ENCODE measurements at regions not wholly inside any gene's neighbourhood (a gene's known extent, or its start where the extent isn't known, plus 50 kb on each side); places are given as distances from the start of the nearest gene placed in this dataset.

DNA sequence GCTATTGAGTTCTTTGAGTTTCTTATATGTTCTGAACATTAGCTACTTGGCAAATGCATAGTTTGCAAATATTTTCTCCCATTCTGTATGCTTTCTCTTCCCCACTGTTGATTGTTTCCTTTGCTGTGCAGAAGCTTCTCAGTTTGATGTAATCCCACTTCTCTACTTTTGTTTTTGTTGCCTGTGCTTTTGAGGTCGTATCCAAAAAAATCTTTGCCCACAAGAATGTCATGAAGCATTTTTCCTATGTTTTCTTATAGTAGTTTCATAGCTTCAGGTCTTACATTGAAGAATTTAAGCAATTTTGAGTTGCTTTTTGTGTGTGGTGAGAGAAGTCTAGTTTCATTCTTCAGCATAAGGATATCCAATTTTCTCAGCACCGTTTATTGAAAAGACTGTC lies 536.7 kb upstream of the ARGLU1 start:
- H3K4me3 ChIP-seq (ENCODE audit: low read length in 2 of 2): no peak overlapping the region
- DNase-seq (ENCODE audit: low read depth in 6 of 9, low spot score in 9 of 9): no peak
- no peaks in the 10 kb centered on the region for H3K9me3 ChIP-seq (ENCODE audit: control insufficient read depth in 2 of 2, insufficient read depth in 1 of 2, low read length in 1 of 2)
- WGBS: 63% methylated on average over 2 of the region's 2 CpGs
- no peaks in the 10 kb centered on the region for H3K27me3 ChIP-seq (ENCODE audit: control insufficient read depth in 2 of 2, insufficient read depth in 1 of 2, low read length in 1 of 2)
- H3K36me3 ChIP-seq (ENCODE audit: control insufficient read depth in 2 of 2, insufficient read depth in 2 of 2, low read length in 1 of 2): no peaks in the 10 kb centered on the region
- H3K27ac ChIP-seq (ENCODE audit: low read depth in 1 of 2, low read length in 1 of 2): no peak overlapping the region
- no peaks in the 10 kb centered on the region for H3K4me1 ChIP-seq (ENCODE audit: control insufficient read depth in 2 of 2, insufficient read depth in 2 of 2, low read length in 2 of 2)

DNA sequence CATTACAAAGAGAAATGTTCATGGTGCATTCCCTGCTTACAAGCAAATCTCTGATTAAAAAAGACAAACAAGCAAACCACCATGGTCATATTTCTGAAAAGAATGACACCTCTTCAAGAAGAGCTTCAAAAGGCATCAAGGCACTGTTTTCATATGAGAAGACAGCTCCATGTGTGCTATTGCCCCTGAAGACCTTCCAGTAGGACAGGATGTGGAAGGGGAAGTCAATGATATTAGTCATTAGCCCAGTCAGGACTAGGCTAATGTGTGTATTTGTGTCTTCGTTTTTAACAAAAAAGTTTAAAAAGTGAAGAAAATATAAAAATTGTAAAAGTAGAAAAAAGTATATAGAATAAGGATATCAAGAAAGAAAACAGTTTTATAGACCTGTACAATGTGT lies 534.7 kb upstream of the ARGLU1 start:
- no peak for DNase-seq (ENCODE audit: low read depth in 6 of 9, low spot score in 9 of 9)
- Histone ChIP-seq H3K9me3 (ENCODE audit: control insufficient read depth in 2 of 2, insufficient read depth in 1 of 2, low read length in 1 of 2) (no peaks in the 10 kb centered on the region), H3K4me3 (ENCODE audit: low read length in 2 of 2) (no peak overlapping the region), H3K27me3 (ENCODE audit: control insufficient read depth in 2 of 2, insufficient read depth in 1 of 2, low read length in 1 of 2) (no peaks in the 10 kb centered on the region), H3K27ac (ENCODE audit: low read depth in 1 of 2, low read length in 1 of 2) (no peak overlapping the region), H3K36me3 (ENCODE audit: control insufficient read depth in 2 of 2, insufficient read depth in 2 of 2, low read length in 1 of 2) (no peaks in the 10 kb centered on the region), H3K4me1 (ENCODE audit: control insufficient read depth in 2 of 2, insufficient read depth in 2 of 2, low read length in 2 of 2) (no peaks in the 10 kb centered on the region)
- 86% methylated on average over 1 of the region's 1 CpG for WGBS

DNA sequence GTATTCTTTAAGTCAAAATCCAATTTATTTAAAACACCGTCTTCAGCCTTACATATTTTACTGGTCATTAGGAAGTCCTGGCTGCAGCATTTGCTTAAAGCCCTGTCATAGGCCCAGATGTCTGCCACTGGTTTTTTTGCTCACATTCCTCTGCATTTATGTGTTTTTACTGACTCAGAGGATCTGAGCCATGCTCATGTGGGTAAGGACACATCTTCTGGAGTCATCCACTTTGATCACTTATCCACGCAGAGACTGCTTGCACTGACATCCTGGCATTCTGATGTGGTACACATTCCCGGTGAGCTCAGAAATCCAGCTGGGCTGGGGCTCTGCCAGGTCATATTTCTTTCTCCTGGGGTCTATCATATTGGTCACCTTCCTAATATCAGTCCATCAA lies 531.7 kb upstream of the ARGLU1 start:
- DNase-seq (ENCODE audit: low read depth in 6 of 9, low spot score in 9 of 9): no peak
- H3K4me1 ChIP-seq (ENCODE audit: control insufficient read depth in 2 of 2, insufficient read depth in 2 of 2, low read length in 2 of 2): no peaks in the 10 kb centered on the region
- no peak overlapping the region for H3K4me3 ChIP-seq (ENCODE audit: low read length in 2 of 2)
- no peaks in the 10 kb centered on the region for H3K9me3 ChIP-seq (ENCODE audit: control insufficient read depth in 2 of 2, insufficient read depth in 1 of 2, low read length in 1 of 2)
- no peaks in the 10 kb centered on the region for H3K36me3 ChIP-seq (ENCODE audit: control insufficient read depth in 2 of 2, insufficient read depth in 2 of 2, low read length in 1 of 2)
- no peaks in the 10 kb centered on the region for H3K27me3 ChIP-seq (ENCODE audit: control insufficient read depth in 2 of 2, insufficient read depth in 1 of 2, low read length in 1 of 2)
- WGBS: 95% methylated on average over 3 of the region's 3 CpGs
- H3K27ac ChIP-seq (ENCODE audit: low read depth in 1 of 2, low read length in 1 of 2): no peak overlapping the region

DNA sequence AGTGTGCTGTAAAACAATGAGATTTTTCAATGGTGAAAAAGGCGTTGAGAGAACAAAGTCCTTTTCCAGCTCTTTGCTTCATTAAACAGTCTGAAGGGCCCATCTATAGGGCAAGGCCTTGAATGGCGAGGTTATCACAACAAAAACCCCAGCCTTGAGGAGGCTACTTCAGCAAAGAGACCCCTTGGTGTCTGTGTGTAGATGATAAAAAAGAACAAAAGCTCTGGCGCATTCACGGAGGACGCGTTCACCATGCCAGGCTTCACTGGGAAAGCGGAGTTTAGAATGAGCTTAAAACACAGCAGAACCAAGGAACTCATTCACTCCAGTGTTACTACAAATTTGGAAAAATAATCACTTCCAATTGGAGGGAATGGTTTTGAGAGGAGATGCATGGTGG lies 530.0 kb upstream of the ARGLU1 start:
- H3K36me3 ChIP-seq (ENCODE audit: control insufficient read depth in 2 of 2, insufficient read depth in 2 of 2, low read length in 1 of 2): no peaks in the 10 kb centered on the region
- H3K27me3 ChIP-seq (ENCODE audit: control insufficient read depth in 2 of 2, insufficient read depth in 1 of 2, low read length in 1 of 2): no peaks in the 10 kb centered on the region
- no peak overlapping the region for H3K27ac ChIP-seq (ENCODE audit: low read depth in 1 of 2, low read length in 1 of 2)
- no peak overlapping the region for H3K4me3 ChIP-seq (ENCODE audit: low read length in 2 of 2)
- WGBS: 95% methylated on average over 7 of the region's 7 CpGs
- no peak for DNase-seq (ENCODE audit: low read depth in 6 of 9, low spot score in 9 of 9)
- no peaks in the 10 kb centered on the region for H3K9me3 ChIP-seq (ENCODE audit: control insufficient read depth in 2 of 2, insufficient read depth in 1 of 2, low read length in 1 of 2)
- H3K4me1 ChIP-seq (ENCODE audit: control insufficient read depth in 2 of 2, insufficient read depth in 2 of 2, low read length in 2 of 2): no peaks in the 10 kb centered on the region

DNA sequence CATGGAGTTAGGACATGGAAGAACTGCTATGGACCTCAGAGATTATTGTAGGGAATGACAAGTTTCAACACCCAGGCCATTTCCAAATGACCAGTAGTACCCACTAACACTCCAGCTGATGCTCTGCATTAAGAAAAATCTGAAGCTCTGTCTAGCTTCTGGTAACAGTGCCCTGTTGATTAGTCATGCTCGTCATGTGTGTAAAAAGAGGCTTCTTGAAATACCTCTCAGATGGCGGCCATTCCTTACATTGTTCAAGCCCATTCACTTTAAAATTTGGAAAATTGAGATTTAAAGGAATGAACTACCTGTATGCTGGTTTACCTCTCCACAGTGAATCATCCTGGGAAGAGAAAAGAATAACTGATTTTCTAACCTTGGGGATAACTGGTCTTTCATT lies 527.9 kb upstream of the ARGLU1 start:
- H3K27ac ChIP-seq (ENCODE audit: low read depth in 1 of 2, low read length in 1 of 2): no peak overlapping the region
- 96% methylated on average over 2 of the region's 2 CpGs for WGBS
- no peaks in the 10 kb centered on the region for H3K9me3 ChIP-seq (ENCODE audit: control insufficient read depth in 2 of 2, insufficient read depth in 1 of 2, low read length in 1 of 2)
- no peaks in the 10 kb centered on the region for H3K4me1 ChIP-seq (ENCODE audit: control insufficient read depth in 2 of 2, insufficient read depth in 2 of 2, low read length in 2 of 2)
- no peak for DNase-seq (ENCODE audit: low read depth in 6 of 9, low spot score in 9 of 9)
- no peak overlapping the region for H3K4me3 ChIP-seq (ENCODE audit: low read length in 2 of 2)
- no peaks in the 10 kb centered on the region for H3K36me3 ChIP-seq (ENCODE audit: control insufficient read depth in 2 of 2, insufficient read depth in 2 of 2, low read length in 1 of 2)
- no peaks in the 10 kb centered on the region for H3K27me3 ChIP-seq (ENCODE audit: control insufficient read depth in 2 of 2, insufficient read depth in 1 of 2, low read length in 1 of 2)

DNA sequence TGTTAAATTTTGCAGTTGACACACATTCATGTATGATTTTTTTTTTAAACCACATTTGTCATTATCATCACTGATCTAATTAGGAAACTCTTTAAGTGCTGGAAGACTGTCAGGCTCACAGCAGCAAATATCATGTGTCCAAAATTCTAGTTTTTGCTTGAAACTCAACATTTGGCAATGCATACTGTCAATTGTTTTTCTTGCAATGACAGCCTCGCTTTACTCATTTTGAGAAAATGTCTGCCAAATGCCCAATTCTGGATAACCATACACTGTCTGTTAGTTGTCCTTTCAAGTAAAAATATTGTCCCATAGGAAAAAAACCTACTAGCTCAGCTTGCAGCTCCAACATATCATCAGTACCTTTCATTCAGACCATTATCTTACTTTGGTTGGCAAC lies 523.9 kb upstream of the ARGLU1 start:
- WGBS: 92% methylated on average over 1 of the region's 1 CpG
- H3K27me3 ChIP-seq (ENCODE audit: control insufficient read depth in 2 of 2, insufficient read depth in 1 of 2, low read length in 1 of 2): no peaks in the 10 kb centered on the region
- no peak for DNase-seq (ENCODE audit: low read depth in 6 of 9, low spot score in 9 of 9)
- no peaks in the 10 kb centered on the region for H3K36me3 ChIP-seq (ENCODE audit: control insufficient read depth in 2 of 2, insufficient read depth in 2 of 2, low read length in 1 of 2)
- no peak overlapping the region for H3K27ac ChIP-seq (ENCODE audit: low read depth in 1 of 2, low read length in 1 of 2)
- no peaks in the 10 kb centered on the region for H3K4me1 ChIP-seq (ENCODE audit: control insufficient read depth in 2 of 2, insufficient read depth in 2 of 2, low read length in 2 of 2)
- H3K9me3 ChIP-seq (ENCODE audit: control insufficient read depth in 2 of 2, insufficient read depth in 1 of 2, low read length in 1 of 2): peaks cover 0 to under 1% of the 10 kb centered on the region in 2 donors
- H3K4me3 ChIP-seq (ENCODE audit: low read length in 2 of 2): no peak overlapping the region

DNA sequence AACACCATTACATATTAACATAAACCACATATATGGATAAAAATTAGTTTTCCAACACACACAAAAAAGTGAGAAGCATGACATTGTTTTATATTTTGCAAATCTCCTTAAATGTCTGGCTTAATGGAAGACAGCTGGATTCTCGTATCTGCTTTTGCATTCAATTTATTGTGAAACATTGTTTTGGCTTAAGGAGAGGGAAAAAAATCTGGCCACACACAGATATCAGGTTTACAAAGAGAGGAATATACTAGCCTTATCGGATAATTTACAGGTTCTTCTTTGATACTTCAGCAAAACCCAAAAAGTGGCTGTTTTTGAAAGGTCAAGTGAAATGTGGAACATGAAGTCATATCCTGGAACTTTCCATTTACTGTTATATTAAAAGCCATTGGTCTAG lies 523.5 kb upstream of the ARGLU1 start:
- no peak overlapping the region for H3K4me3 ChIP-seq (ENCODE audit: low read length in 2 of 2)
- DNase-seq (ENCODE audit: low read depth in 6 of 9, low spot score in 9 of 9): no peak
- 91% methylated on average over 2 of the region's 2 CpGs for WGBS

DNA sequence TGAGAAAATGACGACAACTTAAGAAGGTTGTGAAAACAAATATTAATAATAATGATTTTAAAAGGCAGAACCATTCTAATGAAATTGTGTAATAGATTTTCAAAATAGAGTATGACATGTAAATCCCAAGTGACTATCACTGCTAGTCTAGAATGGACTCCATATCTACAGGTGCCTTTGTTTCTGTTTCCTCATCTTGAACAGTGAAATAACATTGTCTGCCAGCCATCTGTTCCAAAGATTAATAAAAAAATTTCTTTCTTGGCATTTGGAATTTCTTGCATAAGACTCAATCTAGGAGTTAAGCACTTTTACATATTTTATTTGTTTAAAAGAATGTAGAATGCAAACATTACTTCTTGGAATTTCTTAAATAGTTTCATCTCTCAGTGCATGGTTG lies 520.1 kb upstream of the ARGLU1 start:
- DNase-seq (ENCODE audit: low read depth in 6 of 9, low spot score in 9 of 9): no peak
- no peaks in the 10 kb centered on the region for H3K4me1 ChIP-seq (ENCODE audit: control insufficient read depth in 2 of 2, insufficient read depth in 2 of 2, low read length in 2 of 2)
- no peaks in the 10 kb centered on the region for H3K36me3 ChIP-seq (ENCODE audit: control insufficient read depth in 2 of 2, insufficient read depth in 2 of 2, low read length in 1 of 2)
- H3K27me3 ChIP-seq (ENCODE audit: control insufficient read depth in 2 of 2, insufficient read depth in 1 of 2, low read length in 1 of 2): no peaks in the 10 kb centered on the region
- H3K27ac ChIP-seq (ENCODE audit: low read depth in 1 of 2, low read length in 1 of 2): no peak overlapping the region
- WGBS: 94% methylated on average over 1 of the region's 1 CpG
- H3K9me3 ChIP-seq (ENCODE audit: control insufficient read depth in 2 of 2, insufficient read depth in 1 of 2, low read length in 1 of 2): peaks cover 0 to 3% of the 10 kb centered on the region in 2 donors
- H3K4me3 ChIP-seq (ENCODE audit: low read length in 2 of 2): no peak overlapping the region

More for the DNA sequence above, 523.5 kb upstream of the ARGLU1 start:
- Histone ChIP-seq H3K4me1 (ENCODE audit: control insufficient read depth in 2 of 2, insufficient read depth in 2 of 2, low read length in 2 of 2) (no peaks in the 10 kb centered on the region), H3K27me3 (ENCODE audit: control insufficient read depth in 2 of 2, insufficient read depth in 1 of 2, low read length in 1 of 2) (no peaks in the 10 kb centered on the region), H3K36me3 (ENCODE audit: control insufficient read depth in 2 of 2, insufficient read depth in 2 of 2, low read length in 1 of 2) (no peaks in the 10 kb centered on the region), H3K9me3 (ENCODE audit: control insufficient read depth in 2 of 2, insufficient read depth in 1 of 2, low read length in 1 of 2) (peaks cover 0 to 3% of the 10 kb centered on the region in 2 donors), H3K27ac (ENCODE audit: low read depth in 1 of 2, low read length in 1 of 2) (no peak overlapping the region)

DNA sequence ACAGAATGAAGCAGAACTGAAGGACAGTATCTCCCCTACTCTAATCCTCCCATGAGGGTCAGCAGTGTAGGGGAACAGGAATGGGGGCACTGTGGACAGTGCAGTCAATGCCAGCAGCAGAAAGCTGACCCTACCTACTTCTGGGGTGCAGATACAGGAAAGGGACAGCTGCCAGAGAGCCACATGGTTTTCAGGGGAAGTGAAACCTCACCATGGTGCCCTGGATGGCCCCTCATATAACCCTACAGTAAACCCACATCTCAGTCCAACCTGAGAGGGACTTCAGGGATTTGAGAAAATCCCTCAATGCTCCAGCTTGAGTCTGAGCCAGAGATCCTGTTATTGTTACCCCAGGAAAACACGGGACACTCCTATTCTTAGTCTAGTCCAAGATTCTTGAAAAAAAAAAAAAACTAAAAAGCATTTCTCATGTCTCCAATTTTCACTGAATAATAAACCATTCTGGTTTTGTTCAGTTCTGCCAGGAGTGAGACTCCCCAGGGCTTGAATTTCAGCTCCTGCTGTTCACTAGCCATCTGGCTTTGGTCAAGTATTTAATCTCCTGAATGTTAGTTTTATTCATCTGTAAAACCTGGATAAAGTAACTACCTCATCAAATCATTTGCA lies 511.6 kb upstream of the ARGLU1 start:
- no peak overlapping the region for H3K27ac ChIP-seq (ENCODE audit: low read depth in 1 of 2, low read length in 1 of 2)
- DNase-seq (ENCODE audit: low read depth in 6 of 9, low spot score in 9 of 9): no peak
- H3K27me3 ChIP-seq (ENCODE audit: control insufficient read depth in 2 of 2, insufficient read depth in 1 of 2, low read length in 1 of 2): no peaks in the 10 kb centered on the region
- H3K4me3 ChIP-seq (ENCODE audit: low read length in 2 of 2): no peak overlapping the region
- WGBS: 91% methylated on average over 1 of the region's 1 CpG
- H3K36me3 ChIP-seq (ENCODE audit: control insufficient read depth in 2 of 2, insufficient read depth in 2 of 2, low read length in 1 of 2): no peaks in the 10 kb centered on the region
- H3K9me3 ChIP-seq (ENCODE audit: control insufficient read depth in 2 of 2, insufficient read depth in 1 of 2, low read length in 1 of 2): peaks cover 0 to 6% of the 10 kb centered on the region in 2 donors
- H3K4me1 ChIP-seq (ENCODE audit: control insufficient read depth in 2 of 2, insufficient read depth in 2 of 2, low read length in 2 of 2): no peaks in the 10 kb centered on the region
